DOHH2 (cell line): ENCODE measurements at regions not wholly inside any gene's neighbourhood (a gene's known extent, or its start where the extent isn't known, plus 50 kb on each side); places are given as distances from the start of the nearest gene placed in this dataset.

Source experiments
- H3F3A ChIP-seq: fragments of 200-600 bp; sonication (generic), shearing (Covaris generic); 2 replicates; pipeline ENCODE4 v1.6.0; 2016; ENCODE audit warnings: antibody characterized with exemption, mild to moderate bottlenecking; ENCODE audit not compliant: control insufficient read depth, insufficient read depth
- H3K27ac ChIP-seq: fragments of 200-600 bp; sonication (generic); 2 replicates; pipeline ENCODE4 v1.5.1; 2014; ENCODE audit warnings: low read depth, mild to moderate bottlenecking, low read length, moderate library complexity
- H3K27me3 ChIP-seq: fragments of 200-600 bp; sonication (generic); 2 replicates; pipeline ENCODE4 v1.6.1; 2014; ENCODE audit warnings: mild to moderate bottlenecking, low read length, mixed read lengths; ENCODE audit not compliant: control insufficient read depth
- H3K36me3 ChIP-seq: fragments of 200-600 bp; sonication (generic); 2 replicates; pipeline ENCODE4 v1.6.1; 2014; ENCODE audit warnings: mild to moderate bottlenecking, low read length, moderate library complexity, mixed read lengths; ENCODE audit not compliant: control insufficient read depth
- H3K4me1 ChIP-seq: fragments of 200-600 bp; sonication (generic); 2 replicates; pipeline ENCODE4 v1.6.1; 2014; ENCODE audit warnings: mild to moderate bottlenecking, low read length, mixed read lengths; ENCODE audit not compliant: control insufficient read depth
- H3K4me2 ChIP-seq: fragments of 200-600 bp; sonication (generic); 2 replicates; pipeline ENCODE4 v1.6.0; 2014; ENCODE audit warnings: mild to moderate bottlenecking, low read length, moderate library complexity
- H3K4me3 ChIP-seq: fragments of 200-600 bp; sonication (generic); 2 replicates; pipeline ENCODE4 v1.5.1; 2014; ENCODE audit warnings: mild to moderate bottlenecking, low read length, mixed read lengths
- H3K79me2 ChIP-seq: fragments of 200-600 bp; sonication (generic); 2 replicates; pipeline ENCODE4 v1.6.1; 2014; ENCODE audit warnings: mild to moderate bottlenecking, low read length, mixed read lengths; ENCODE audit not compliant: control insufficient read depth
- H3K9me2 ChIP-seq: fragments of 200-600 bp; sonication (generic); replicated peaks from 2 replicates; pipeline ENCODE4 v1.6.1; 2014; ENCODE audit warnings: mild to moderate bottlenecking, low read length, mixed read lengths; ENCODE audit not compliant: control insufficient read depth
- H3K9me3 ChIP-seq: fragments of 200-600 bp; sonication (generic); 2 replicates; pipeline ENCODE4 v1.6.1; 2014; ENCODE audit warnings: antibody characterized with exemption, low read length, mixed read lengths; ENCODE audit not compliant: control insufficient read depth, insufficient read depth
- H4K20me1 ChIP-seq: fragments of 200-600 bp; sonication (generic); 2 replicates; pipeline ENCODE4 v1.6.0; 2014; ENCODE audit warnings: low read depth, mild to moderate bottlenecking, antibody characterized with exemption, low read length, moderate library complexity; ENCODE audit not compliant: control insufficient read depth, insufficient read depth
- CTCF ChIP-seq: fragments of 200-600 bp; sonication (generic); IDR thresholded peaks from one replicate; pipeline ENCODE4 v1.5.1; 2014; ENCODE audit warnings: antibody characterized with exemption, mild to moderate bottlenecking, low read depth, low read length; ENCODE audit not compliant: poor library complexity, severe bottlenecking
- EZH2phosphoT487 ChIP-seq: fragments of 200-600 bp; sonication (generic); IDR thresholded peaks from 2 replicates; pipeline ENCODE4 v1.6.1; 2017; ENCODE audit warnings: borderline replicate concordance, mild to moderate bottlenecking, antibody characterized with exemption, low read length, moderate library complexity, mixed read lengths

GRCh38 chr18:1777843-1778242 is 793.5 kb downstream of the METTL4 start:
- no peaks in the 10 kb centered on the region for H3K27me3 ChIP-seq
- no peak overlapping the region for H3K4me3 ChIP-seq
- no peak overlapping the region for H3K4me2 ChIP-seq
- no peaks in the 10 kb centered on the region for H3K36me3 ChIP-seq
- no peaks in the 10 kb centered on the region for H3K79me2 ChIP-seq
- no peaks in the 10 kb centered on the region for H3F3A ChIP-seq
- H3K9me3 ChIP-seq = no peaks in the 10 kb centered on the region
- TF ChIP-seq CTCF (no peak), EZH2phosphoT487 (no peak)
- no peak overlapping the region for H3K27ac ChIP-seq
- no peaks in the 10 kb centered on the region for H4K20me1 ChIP-seq
- H3K4me1 ChIP-seq = no peaks in the 10 kb centered on the region
- no peaks in the 10 kb centered on the region for H3K9me2 ChIP-seq

- Histone ChIP-seq H3K36me3 (no peaks in the 10 kb centered on the region), H3K27me3 (no peaks in the 10 kb centered on the region), H3K4me2 (no peak overlapping the region), H3K9me3 (no peaks in the 10 kb centered on the region), H3F3A (no peaks in the 10 kb centered on the region), H3K4me3 (no peak overlapping the region), H3K79me2 (no peaks in the 10 kb centered on the region), H3K9me2 (no peaks in the 10 kb centered on the region), H4K20me1 (no peaks in the 10 kb centered on the region), H3K27ac (no peak overlapping the region), H3K4me1 (no peaks in the 10 kb centered on the region)
- no peak for TF ChIP-seq EZH2phosphoT487
- TF ChIP-seq CTCF = no peak
Measured at GRCh38 chr18:1778496-1779178, 792.7 kb downstream of the METTL4 start.

- H3K4me2 ChIP-seq = no peak overlapping the region
- no peak overlapping the region for H3K27ac ChIP-seq
- H3F3A ChIP-seq = no peaks in the 10 kb centered on the region
- H3K27me3 ChIP-seq = no peaks in the 10 kb centered on the region
- H3K9me2 ChIP-seq = no peaks in the 10 kb centered on the region
- no peaks in the 10 kb centered on the region for H3K4me1 ChIP-seq
- no peaks in the 10 kb centered on the region for H4K20me1 ChIP-seq
- H3K79me2 ChIP-seq = no peaks in the 10 kb centered on the region
- H3K9me3 ChIP-seq = peaks cover 2% of the 10 kb centered on the region; the same call in 1 of the 2 replicates
- no peaks in the 10 kb centered on the region for H3K36me3 ChIP-seq
- TF ChIP-seq CTCF (no peak), EZH2phosphoT487 (no peak)
- H3K4me3 ChIP-seq = no peak overlapping the region
Measured at GRCh38 chr18:1779587-1779986, 791.7 kb downstream of the METTL4 start.
